ENCODE measurements at regions not wholly inside any gene's neighbourhood (a gene's known extent, or its start where the extent isn't known, plus 50 kb on each side); places are given as distances from the start of the nearest gene placed in this dataset.

- no peak overlapping the region for H3K4ac ChIP-seq (ENCODE audit: low read depth, low read length)
- no peaks in the 10 kb centered on the region for H3K79me2 ChIP-seq (ENCODE audit: control insufficient read depth, insufficient read depth, low read length, poor library complexity)
- H4K91ac ChIP-seq (ENCODE audit: low read depth, low read length) = no peak overlapping the region
- H3K9ac ChIP-seq (ENCODE audit: low read length) = no peak overlapping the region
- no peaks in the 10 kb centered on the region for H3K36me3 ChIP-seq (ENCODE audit: control insufficient read depth in 1 of 2, insufficient read depth in 2 of 2, low read length in 2 of 2)
- H2BK5ac ChIP-seq (ENCODE audit: low read depth, low read length, poor library complexity) = no peak overlapping the region
- no peak overlapping the region for H3K27ac ChIP-seq (ENCODE audit: low read depth, low read length)
- H2BK120ac ChIP-seq (ENCODE audit: insufficient read depth, low read length, poor library complexity) = no peak overlapping the region
- no peak overlapping the region for H4K8ac ChIP-seq (ENCODE audit: low read depth, low read length)
- H4K12ac ChIP-seq (ENCODE audit: low read depth, low read length) = no peak overlapping the region
- no peak overlapping the region for H3K14ac ChIP-seq (ENCODE audit: low read length)
- H3K79me1 ChIP-seq (ENCODE audit: low read length) = no peaks in the 10 kb centered on the region
- H3K4me3 ChIP-seq (ENCODE audit: low read depth, low read length) = no peak overlapping the region
- no peak overlapping the region for H2BK12ac ChIP-seq (ENCODE audit: low read length)
- no peak overlapping the region for H3K4me2 ChIP-seq (ENCODE audit: low read length)
- no peaks in the 10 kb centered on the region for H3K27me3 ChIP-seq (ENCODE audit: insufficient read depth, low read length)
- no peak overlapping the region for H3K18ac ChIP-seq (ENCODE audit: low read length)
- no peaks in the 10 kb centered on the region for H3K9me3 ChIP-seq (ENCODE audit: insufficient read depth, low read depth, low read length)
- H2AK5ac ChIP-seq (ENCODE audit: low read length) = no peak overlapping the region
- WGBS (ENCODE audit: extremely low coverage, insufficient coverage, insufficient read length) = no CpG with 5 or more reads among the region's 3 CpGs
- DNase-seq = no peak
- no peak overlapping the region for H3K23ac ChIP-seq (ENCODE audit: low read length)
- no peaks in the 10 kb centered on the region for H3K4me1 ChIP-seq (ENCODE audit: control insufficient read depth in 1 of 2, insufficient read depth in 2 of 2, low read length in 2 of 2)
- no peak overlapping the region for H2AFZ ChIP-seq (ENCODE audit: insufficient read depth, low read length, poor library complexity)
Observed at GRCh38 chr5:113823696-113824095, 310.2 kb downstream of the YTHDC2 start.

- Histone ChIP-seq H3K27me3 (ENCODE audit: insufficient read depth, low read length) (no peaks in the 10 kb centered on the region), H3K27ac (ENCODE audit: low read depth, low read length) (no peak overlapping the region), H4K91ac (ENCODE audit: low read depth, low read length) (no peak overlapping the region), H2AFZ (ENCODE audit: insufficient read depth, low read length, poor library complexity) (no peak overlapping the region), H3K4me2 (ENCODE audit: low read length) (no peak overlapping the region), H2BK12ac (ENCODE audit: low read length) (no peak overlapping the region), H3K36me3 (ENCODE audit: control insufficient read depth in 1 of 2, insufficient read depth in 2 of 2, low read length in 2 of 2) (no peaks in the 10 kb centered on the region), H3K9me3 (ENCODE audit: insufficient read depth, low read depth, low read length) (no peaks in the 10 kb centered on the region), H3K4me3 (ENCODE audit: low read depth, low read length) (no peak overlapping the region), H2BK120ac (ENCODE audit: insufficient read depth, low read length, poor library complexity) (no peak overlapping the region), H3K4ac (ENCODE audit: low read depth, low read length) (no peak overlapping the region), H3K14ac (ENCODE audit: low read length) (no peak overlapping the region), H4K8ac (ENCODE audit: low read depth, low read length) (no peak overlapping the region), H3K4me1 (ENCODE audit: control insufficient read depth in 1 of 2, insufficient read depth in 2 of 2, low read length in 2 of 2) (no peaks in the 10 kb centered on the region), H4K12ac (ENCODE audit: low read depth, low read length) (no peak overlapping the region), H2BK5ac (ENCODE audit: low read depth, low read length, poor library complexity) (no peak overlapping the region), H3K18ac (ENCODE audit: low read length) (no peak overlapping the region), H3K9ac (ENCODE audit: low read length) (no peak overlapping the region), H3K23ac (ENCODE audit: low read length) (no peak overlapping the region), H2AK5ac (ENCODE audit: low read length) (no peak overlapping the region), H3K79me1 (ENCODE audit: low read length) (no peaks in the 10 kb centered on the region), H3K79me2 (ENCODE audit: control insufficient read depth, insufficient read depth, low read length, poor library complexity) (no peaks in the 10 kb centered on the region)
- no CpG with 5 or more reads among the region's 2 CpGs for WGBS (ENCODE audit: extremely low coverage, insufficient coverage, insufficient read length)
- DNase-seq = no peak
Observed at GRCh38 chr5:113824307-113824706, 310.8 kb downstream of the YTHDC2 start.

- no peaks in the 10 kb centered on the region for H3K79me2 ChIP-seq (ENCODE audit: control insufficient read depth, insufficient read depth, low read length, poor library complexity)
- H4K12ac ChIP-seq (ENCODE audit: low read depth, low read length) = no peak overlapping the region
- no peaks in the 10 kb centered on the region for H3K4me1 ChIP-seq (ENCODE audit: control insufficient read depth in 1 of 2, insufficient read depth in 2 of 2, low read length in 2 of 2)
- H3K9ac ChIP-seq (ENCODE audit: low read length) = no peak overlapping the region
- no peak overlapping the region for H2AFZ ChIP-seq (ENCODE audit: insufficient read depth, low read length, poor library complexity)
- H4K91ac ChIP-seq (ENCODE audit: low read depth, low read length) = no peak overlapping the region
- no peak for DNase-seq
- no peak overlapping the region for H3K14ac ChIP-seq (ENCODE audit: low read length)
- H3K27me3 ChIP-seq (ENCODE audit: insufficient read depth, low read length) = no peaks in the 10 kb centered on the region
- no peak overlapping the region for H3K27ac ChIP-seq (ENCODE audit: low read depth, low read length)
- H3K18ac ChIP-seq (ENCODE audit: low read length) = no peak overlapping the region
- no peak overlapping the region for H2BK12ac ChIP-seq (ENCODE audit: low read length)
- no peaks in the 10 kb centered on the region for H3K9me3 ChIP-seq (ENCODE audit: insufficient read depth, low read depth, low read length)
- H3K4me2 ChIP-seq (ENCODE audit: low read length) = no peak overlapping the region
- H4K8ac ChIP-seq (ENCODE audit: low read depth, low read length) = no peak overlapping the region
- no peaks in the 10 kb centered on the region for H3K36me3 ChIP-seq (ENCODE audit: control insufficient read depth in 1 of 2, insufficient read depth in 2 of 2, low read length in 2 of 2)
- no peak overlapping the region for H3K23ac ChIP-seq (ENCODE audit: low read length)
- no peak overlapping the region for H3K4ac ChIP-seq (ENCODE audit: low read depth, low read length)
- H3K79me1 ChIP-seq (ENCODE audit: low read length) = no peaks in the 10 kb centered on the region
- no peak overlapping the region for H2AK5ac ChIP-seq (ENCODE audit: low read length)
- no peak overlapping the region for H2BK120ac ChIP-seq (ENCODE audit: insufficient read depth, low read length, poor library complexity)
- H2BK5ac ChIP-seq (ENCODE audit: low read depth, low read length, poor library complexity) = no peak overlapping the region
- no peak overlapping the region for H3K4me3 ChIP-seq (ENCODE audit: low read depth, low read length)
Observed at GRCh38 chr5:113825176-113825575, 311.7 kb downstream of the YTHDC2 start.

DNA sequence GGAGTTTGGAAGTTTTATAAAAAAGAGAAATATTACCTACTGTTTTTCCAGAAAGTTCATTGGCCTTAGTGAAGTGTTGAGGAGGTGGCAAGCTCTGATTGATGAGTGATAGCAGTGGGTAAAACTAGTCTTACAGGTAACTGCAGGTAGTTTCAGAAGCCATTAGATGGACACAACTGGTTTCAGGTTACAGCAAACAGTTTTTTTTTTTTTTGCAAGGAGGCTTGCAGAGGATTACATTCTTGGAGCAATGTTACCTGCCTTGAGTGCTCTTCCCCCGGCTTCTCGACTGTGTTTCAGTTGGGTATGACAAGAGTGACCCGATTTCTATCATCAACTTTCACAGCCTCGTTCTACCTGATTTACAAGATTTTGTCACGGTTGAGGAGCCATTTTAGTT lies 333.4 kb downstream of the YTHDC2 start:
- Histone ChIP-seq H2AK5ac (ENCODE audit: low read length) (no peak overlapping the region), H2BK120ac (ENCODE audit: insufficient read depth, low read length, poor library complexity) (no peak overlapping the region), H3K18ac (ENCODE audit: low read length) (no peak overlapping the region), H3K9ac (ENCODE audit: low read length) (no peak overlapping the region), H3K27me3 (ENCODE audit: insufficient read depth, low read length) (no peaks in the 10 kb centered on the region), H3K9me3 (ENCODE audit: insufficient read depth, low read depth, low read length) (no peaks in the 10 kb centered on the region), H3K4ac (ENCODE audit: low read depth, low read length) (no peak overlapping the region), H3K27ac (ENCODE audit: low read depth, low read length) (no peak overlapping the region), H3K79me2 (ENCODE audit: control insufficient read depth, insufficient read depth, low read length, poor library complexity) (no peaks in the 10 kb centered on the region), H4K91ac (ENCODE audit: low read depth, low read length) (no peak overlapping the region), H3K23ac (ENCODE audit: low read length) (no peak overlapping the region), H2AFZ (ENCODE audit: insufficient read depth, low read length, poor library complexity) (no peak overlapping the region), H4K8ac (ENCODE audit: low read depth, low read length) (no peak overlapping the region), H2BK5ac (ENCODE audit: low read depth, low read length, poor library complexity) (no peak overlapping the region), H3K4me3 (ENCODE audit: low read depth, low read length) (no peak overlapping the region), H3K14ac (ENCODE audit: low read length) (no peak overlapping the region), H3K4me1 (ENCODE audit: control insufficient read depth in 1 of 2, insufficient read depth in 2 of 2, low read length in 2 of 2) (peaks cover 0 to 2% of the 10 kb centered on the region in 2 experiments), H3K36me3 (ENCODE audit: control insufficient read depth in 1 of 2, insufficient read depth in 2 of 2, low read length in 2 of 2) (no peaks in the 10 kb centered on the region), H2BK12ac (ENCODE audit: low read length) (no peak overlapping the region), H4K12ac (ENCODE audit: low read depth, low read length) (no peak overlapping the region), H3K79me1 (ENCODE audit: low read length) (no peaks in the 10 kb centered on the region), H3K4me2 (ENCODE audit: low read length) (peak overlapping the region; percentile 27)
- DNase-seq = no peak
- WGBS (ENCODE audit: extremely low coverage, insufficient coverage, insufficient read length) = no CpG with 5 or more reads among the region's 5 CpGs

- Histone ChIP-seq H3K4ac (ENCODE audit: low read depth, low read length) (no peak overlapping the region), H3K27me3 (ENCODE audit: insufficient read depth, low read length) (no peaks in the 10 kb centered on the region), H2BK12ac (ENCODE audit: low read length) (no peak overlapping the region), H3K79me2 (ENCODE audit: control insufficient read depth, insufficient read depth, low read length, poor library complexity) (no peaks in the 10 kb centered on the region), H2BK5ac (ENCODE audit: low read depth, low read length, poor library complexity) (no peak overlapping the region), H3K27ac (ENCODE audit: low read depth, low read length) (no peak overlapping the region), H3K79me1 (ENCODE audit: low read length) (no peaks in the 10 kb centered on the region), H4K12ac (ENCODE audit: low read depth, low read length) (no peak overlapping the region), H3K23ac (ENCODE audit: low read length) (no peak overlapping the region), H4K8ac (ENCODE audit: low read depth, low read length) (no peak overlapping the region), H3K9me3 (ENCODE audit: insufficient read depth, low read depth, low read length) (no peaks in the 10 kb centered on the region), H3K18ac (ENCODE audit: low read length) (no peak overlapping the region), H3K4me3 (ENCODE audit: low read depth, low read length) (no peak overlapping the region), H3K36me3 (ENCODE audit: control insufficient read depth in 1 of 2, insufficient read depth in 2 of 2, low read length in 2 of 2) (no peaks in the 10 kb centered on the region), H2AK5ac (ENCODE audit: low read length) (no peak overlapping the region), H4K91ac (ENCODE audit: low read depth, low read length) (no peak overlapping the region), H3K14ac (ENCODE audit: low read length) (no peak overlapping the region), H3K4me2 (ENCODE audit: low read length) (no peak overlapping the region), H2AFZ (ENCODE audit: insufficient read depth, low read length, poor library complexity) (no peak overlapping the region), H3K4me1 (ENCODE audit: control insufficient read depth in 1 of 2, insufficient read depth in 2 of 2, low read length in 2 of 2) (peaks cover 0 to 2% of the 10 kb centered on the region in 2 experiments), H2BK120ac (ENCODE audit: insufficient read depth, low read length, poor library complexity) (no peak overlapping the region), H3K9ac (ENCODE audit: low read length) (no peak overlapping the region)
- no peak for DNase-seq
Observed at GRCh38 chr5:113864437-113864836, 350.9 kb downstream of the YTHDC2 start.

Data from trophoblast cell (in vitro differentiated cells and primary cell).